Retinal pigment epithelial cell (primary cell): ENCODE measurements at regions not wholly inside any gene's neighbourhood (a gene's known extent, or its start where the extent isn't known, plus 50 kb on each side); places are given as distances from the start of the nearest gene placed in this dataset.

Experiments
- DNase-seq: peaks from one replicate; pipeline ENCODE4 v3.0.0-alpha.2; 2010; ENCODE audit warnings: low read depth
- H3K4me3 ChIP-seq: 2 replicates; pipeline ENCODE4 v1.5.1; 2011; ENCODE audit warnings: mild to moderate bottlenecking, low read length, control low read depth, moderate library complexity
- CTCF ChIP-seq: conservative IDR thresholded peaks from 2 replicates; pipeline ENCODE4 v1.5.1; 2011; ENCODE audit warnings: low read depth, low read length, control low read depth, inconsistent platforms

GRCh38 chr11:30741039-30741550 lies 154.9 kb upstream of the MPPED2 start:
- peak; percentile 84 for DNase-seq
- no peak for TF ChIP-seq CTCF

GRCh38 chr11:30740091-30740490 lies 153.9 kb upstream of the MPPED2 start:
- DNase-seq: no peak
- TF ChIP-seq CTCF: no peak
- H3K4me3 ChIP-seq: no peak overlapping the region

More at GRCh38 chr11:30741039-30741550, 154.9 kb upstream of the MPPED2 start:
- no peak overlapping the region for H3K4me3 ChIP-seq

GRCh38 chr11:30735946-30736345 lies 149.8 kb upstream of the MPPED2 start:
- no peak for TF ChIP-seq CTCF
- no peak for DNase-seq
- H3K4me3 ChIP-seq: no peak overlapping the region

GRCh38 chr11:30733748-30734147 lies 147.6 kb upstream of the MPPED2 start:
- no peak overlapping the region for H3K4me3 ChIP-seq
- no peak for DNase-seq
- no peak for TF ChIP-seq CTCF

GRCh38 chr11:30730011-30730410 lies 143.9 kb upstream of the MPPED2 start:
- TF ChIP-seq CTCF: no peak
- DNase-seq: no peak

GRCh38 chr11:30729187-30729713 lies 143.1 kb upstream of the MPPED2 start:
- DNase-seq: no peak
- no peak for TF ChIP-seq CTCF
- H3K4me3 ChIP-seq: no peak overlapping the region

More at GRCh38 chr11:30730011-30730410, 143.9 kb upstream of the MPPED2 start:
- H3K4me3 ChIP-seq: no peak overlapping the region

GRCh38 chr11:30725645-30726195 lies 139.6 kb upstream of the MPPED2 start:
- H3K4me3 ChIP-seq: no peak overlapping the region
- no peak for TF ChIP-seq CTCF
- DNase-seq: no peak
